Stimulated activated CD8-positive, alpha-beta memory T cell treated with anti-CD3 and anti-CD28 coated beads, Interleukin-4, amount 100 ng/mL, for 24 hours (primary cell): ENCODE measurements at regions not wholly inside any gene's neighbourhood (a gene's known extent, or its start where the extent isn't known, plus 50 kb on each side); places are given as distances from the start of the nearest gene placed in this dataset.
"Not testable (repeated sequence)": the region's sequence is repeated elsewhere in the genome, so short reads cannot be mapped to it uniquely, and the experiment has no call there.

Experiments
- DNase-seq: peaks from one replicate; pipeline ENCODE4 v3.0.0-alpha.2; 2020; ENCODE audit warnings: low read depth

DNA sequence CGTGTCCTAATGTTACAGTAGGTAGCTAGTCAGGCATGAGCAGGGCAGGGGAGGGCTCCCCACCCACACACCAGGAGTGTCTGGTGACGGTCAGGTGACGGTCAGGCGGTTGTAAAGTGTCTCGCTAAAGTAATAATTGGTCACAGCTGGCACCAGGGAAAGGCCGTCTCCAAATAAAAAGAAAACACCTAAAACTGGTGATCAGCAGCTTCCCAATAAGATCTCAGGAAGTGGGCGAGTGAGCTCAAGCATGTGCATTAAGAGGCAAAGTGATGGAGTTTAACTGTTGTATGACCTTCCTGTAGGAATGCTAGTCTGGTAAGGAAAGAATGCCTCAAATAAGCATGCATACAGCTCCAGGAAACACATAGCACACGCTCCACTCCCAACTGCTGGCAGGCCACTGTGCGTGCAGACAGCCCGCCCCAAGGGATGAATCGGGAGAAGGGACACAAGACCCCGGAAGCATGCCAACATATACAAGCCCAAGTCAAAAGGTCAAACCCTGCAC lies 177.1 kb downstream of the RNF144A start:
- no peak for DNase-seq

- no peak for DNase-seq
Observed at GRCh38 chr2:7096726-7097352, 179.6 kb downstream of the RNF144A start.

DNA sequence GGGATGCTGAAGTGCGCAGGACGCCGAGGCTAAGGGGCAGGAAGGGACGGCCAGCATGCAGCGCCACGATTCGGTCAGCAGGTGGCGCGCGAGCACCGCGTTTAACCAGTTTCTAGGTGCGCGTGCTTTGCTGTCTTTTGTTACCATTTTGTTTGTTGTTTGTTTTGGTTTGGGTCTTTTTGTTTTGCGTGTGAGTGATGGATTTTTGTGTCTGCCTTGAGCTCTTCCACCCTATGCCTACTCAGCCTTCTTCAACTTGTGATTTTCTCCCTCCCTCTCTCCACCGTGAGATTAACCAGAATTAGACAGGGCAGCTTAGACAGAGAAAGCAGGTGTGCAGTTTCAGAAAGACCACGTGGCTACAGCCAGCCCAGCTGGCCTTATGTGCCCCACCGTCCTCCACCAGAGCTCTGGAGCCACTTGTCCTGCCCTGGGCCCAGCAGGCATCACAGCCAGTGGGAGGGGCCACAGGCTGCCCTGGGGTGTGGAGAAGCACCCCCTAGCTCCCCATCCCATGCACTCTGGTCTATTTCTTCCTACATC lies 180.2 kb downstream of the RNF144A start:
- DNase-seq = peak; percentile 65

DNA sequence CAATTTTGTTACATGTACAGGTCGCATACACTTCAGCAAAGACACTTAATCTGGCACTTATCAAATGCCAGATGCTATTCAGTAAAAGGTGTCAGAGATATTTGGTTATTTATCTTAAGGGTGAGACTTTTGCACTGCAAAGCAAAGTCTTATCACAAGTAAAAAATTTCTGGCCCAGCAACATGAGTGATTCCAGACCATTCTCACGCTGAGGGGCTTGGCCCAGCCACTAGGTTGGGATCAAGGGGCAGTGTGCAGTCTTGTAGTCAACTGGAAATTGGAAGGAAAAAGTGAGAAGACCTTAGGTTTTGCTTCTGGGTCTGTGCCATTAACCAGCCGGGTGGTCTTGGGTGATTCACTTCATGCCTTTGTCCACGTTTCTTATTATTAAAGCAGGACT lies 181.6 kb downstream of the RNF144A start:
- no peak for DNase-seq

GRCh38 chr2:7099687-7100086 lies 182.5 kb downstream of the RNF144A start:
- DNase-seq = not testable (repeated sequence)

- DNase-seq = no peak
Observed at GRCh38 chr2:7102826-7103225, 185.6 kb downstream of the RNF144A start.

DNA sequence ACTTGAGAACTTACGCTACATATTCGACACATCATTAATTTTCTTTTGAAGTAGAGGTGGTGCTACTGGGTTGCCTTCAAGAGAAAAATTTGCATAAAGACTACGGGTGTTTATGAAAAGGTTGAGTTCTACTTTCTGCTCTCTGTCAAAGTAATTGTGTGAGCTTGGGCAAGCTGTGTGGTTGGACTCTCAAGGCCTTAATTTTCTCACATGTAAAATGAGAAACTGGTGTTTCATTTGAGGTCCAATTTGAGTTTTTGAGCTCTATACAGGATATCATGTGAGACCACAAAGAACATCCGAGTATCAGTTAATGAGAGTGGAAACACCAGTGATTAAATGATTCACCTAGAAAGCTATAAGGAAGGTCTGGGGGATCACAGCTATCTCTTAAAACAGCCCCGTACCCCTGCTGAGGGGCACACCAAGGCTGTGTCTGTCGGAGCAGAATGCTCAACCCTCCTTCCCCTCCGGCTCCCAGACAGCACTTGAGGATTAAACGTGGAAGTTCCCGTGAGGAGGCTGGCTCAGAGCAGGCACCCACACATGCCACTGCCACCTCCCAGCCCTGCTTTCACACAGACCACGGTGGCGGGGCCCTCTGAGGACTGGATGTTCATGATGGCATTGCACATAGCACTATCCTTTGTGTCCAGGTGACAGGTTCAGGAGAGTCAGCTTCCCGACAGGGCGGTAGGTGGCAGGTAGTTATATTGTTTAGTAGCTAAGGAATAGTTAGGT lies 191.8 kb downstream of the RNF144A start:
- DNase-seq = no peak

DNA sequence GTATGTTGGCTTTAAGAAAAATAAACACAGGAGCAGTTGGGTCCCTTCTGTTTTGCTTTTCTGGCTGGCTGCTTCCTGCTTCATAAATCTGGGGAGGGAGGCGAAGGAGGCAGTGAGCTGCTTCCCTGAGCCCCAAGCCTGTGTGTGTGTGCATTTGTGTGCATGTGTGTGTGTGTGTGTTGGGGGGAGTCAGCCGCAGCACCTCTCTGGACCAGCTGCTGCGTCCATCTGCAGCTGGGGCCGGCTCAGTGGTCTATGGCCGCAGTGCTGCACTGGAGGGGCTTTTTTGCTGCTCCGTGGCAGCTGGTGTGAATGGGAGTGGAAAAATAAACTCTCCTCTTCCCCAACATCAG lies 192.3 kb downstream of the RNF144A start:
- DNase-seq = no peak

- DNase-seq = no peak
Observed at GRCh38 chr2:7111626-7112025, 194.4 kb downstream of the RNF144A start.

- no peak for DNase-seq
Observed at GRCh38 chr2:7115364-7115763, 198.2 kb downstream of the RNF144A start.

DNA sequence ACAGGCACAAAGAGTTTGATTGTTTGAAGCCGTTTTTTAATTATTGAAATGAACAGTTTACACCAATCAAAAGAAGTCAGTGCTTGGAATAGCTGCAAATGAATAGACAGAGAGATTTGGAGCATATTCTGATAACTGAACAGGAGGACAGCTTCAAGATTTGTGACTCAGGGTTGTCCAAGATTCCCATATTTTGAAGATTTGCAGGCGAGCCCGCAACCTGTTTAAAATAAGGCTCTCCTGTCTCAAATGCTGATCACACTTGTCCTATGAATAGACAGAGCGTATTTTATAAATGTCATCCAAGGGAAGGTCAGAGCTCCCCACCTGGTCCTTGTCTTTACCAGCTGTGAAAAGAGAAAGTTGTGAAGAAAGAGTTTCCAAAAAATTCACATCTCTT lies 198.7 kb downstream of the RNF144A start:
- DNase-seq = no peak

GRCh38 chr2:7116511-7116910 lies 199.3 kb downstream of the RNF144A start:
- DNase-seq = no peak

GRCh38 chr2:7117076-7117475 lies 199.9 kb downstream of the RNF144A start:
- DNase-seq = no peak

GRCh38 chr2:7118606-7119131 lies 201.5 kb downstream of the RNF144A start:
- DNase-seq = no peak

DNA sequence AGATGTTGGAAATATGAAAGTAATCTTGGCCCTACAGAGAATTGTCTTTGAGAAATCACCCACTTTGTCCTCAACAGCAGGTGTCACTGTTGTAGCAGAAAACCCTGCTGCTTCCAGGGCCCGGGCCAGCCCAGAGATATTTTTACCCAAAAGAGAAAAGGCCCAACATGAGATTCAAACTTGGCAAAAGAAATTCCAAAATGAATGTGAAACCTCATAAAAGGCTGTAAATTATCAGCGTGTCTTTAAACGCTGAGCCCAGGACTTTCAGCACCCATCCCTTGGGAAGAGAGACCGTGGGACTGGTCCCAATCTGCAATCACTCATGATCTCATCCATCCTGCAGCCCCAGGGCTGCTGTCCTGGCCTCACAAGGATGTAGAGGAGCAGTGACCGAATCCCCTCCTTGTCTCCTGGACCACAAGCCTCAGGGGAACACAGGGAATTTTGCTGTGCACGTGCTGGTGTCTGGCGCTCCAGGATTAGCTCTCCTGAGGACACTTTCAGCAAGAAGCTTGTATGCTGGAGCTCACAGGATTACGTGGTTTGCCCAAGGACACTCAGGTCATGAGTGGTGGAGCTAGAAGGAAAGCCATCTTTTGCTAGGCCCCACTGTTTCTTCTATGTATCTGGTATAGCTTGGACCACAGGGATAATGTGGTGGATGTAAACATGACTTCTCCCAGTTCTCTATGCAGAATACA lies 202.1 kb downstream of the RNF144A start:
- no peak for DNase-seq

DNA sequence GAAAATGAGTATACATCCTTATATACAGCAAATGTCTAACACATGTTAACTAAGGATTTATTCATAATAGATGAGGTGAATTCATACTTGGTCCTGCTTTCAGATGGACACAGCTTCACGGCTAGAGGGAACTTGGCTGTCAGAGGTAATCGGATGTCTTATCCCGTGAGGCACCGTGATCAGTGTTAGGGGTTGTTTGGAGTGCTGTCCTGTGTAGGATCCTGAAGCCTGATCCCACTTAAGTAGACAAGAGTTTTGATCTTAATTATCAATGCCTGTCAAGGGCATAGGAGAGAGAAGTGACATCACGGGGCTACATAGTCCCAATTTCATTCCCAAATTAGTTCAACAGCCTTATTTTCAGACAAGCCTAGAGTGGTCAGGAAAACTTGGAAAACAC lies 204.6 kb downstream of the RNF144A start:
- DNase-seq = no peak

DNA sequence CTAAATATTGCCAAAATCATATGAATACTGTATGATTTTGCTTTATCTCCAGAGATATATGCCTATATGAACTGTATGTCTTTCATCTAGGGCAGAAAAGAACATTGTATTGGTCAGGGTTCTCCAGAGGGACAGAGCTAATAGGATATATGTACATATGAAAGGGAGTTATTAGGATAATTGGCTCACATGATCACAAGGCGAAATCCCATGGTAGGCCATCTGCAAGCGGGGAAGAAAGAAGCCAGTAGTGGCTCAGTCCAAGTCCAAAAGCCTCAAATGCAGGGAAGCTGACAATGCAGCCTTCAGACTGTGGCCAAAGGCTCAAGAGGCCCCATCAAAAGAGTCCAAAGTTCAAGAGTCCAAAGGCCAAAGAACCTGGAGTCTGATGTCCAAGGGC lies 209.9 kb downstream of the RNF144A start:
- no peak for DNase-seq

DNA sequence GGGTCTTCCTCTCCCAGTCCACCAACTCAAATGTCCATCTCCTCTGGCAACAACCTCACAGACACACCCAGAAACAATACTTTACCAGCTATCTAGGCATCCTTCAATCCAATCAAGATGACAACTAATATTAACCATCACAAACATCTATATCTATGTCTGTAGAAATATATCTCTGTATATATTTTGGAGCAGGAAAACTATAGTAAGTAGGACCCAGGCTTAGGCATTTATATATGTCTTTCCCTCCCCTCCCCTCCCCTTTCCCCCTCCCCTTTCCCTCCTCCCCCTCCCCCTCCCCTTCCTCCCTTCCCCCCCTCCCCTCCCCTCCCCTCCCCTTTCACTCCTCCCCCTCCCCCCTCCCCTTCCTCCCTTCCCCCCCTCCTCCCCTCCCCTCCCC lies 210.5 kb downstream of the RNF144A start:
- DNase-seq = no peak

DNA sequence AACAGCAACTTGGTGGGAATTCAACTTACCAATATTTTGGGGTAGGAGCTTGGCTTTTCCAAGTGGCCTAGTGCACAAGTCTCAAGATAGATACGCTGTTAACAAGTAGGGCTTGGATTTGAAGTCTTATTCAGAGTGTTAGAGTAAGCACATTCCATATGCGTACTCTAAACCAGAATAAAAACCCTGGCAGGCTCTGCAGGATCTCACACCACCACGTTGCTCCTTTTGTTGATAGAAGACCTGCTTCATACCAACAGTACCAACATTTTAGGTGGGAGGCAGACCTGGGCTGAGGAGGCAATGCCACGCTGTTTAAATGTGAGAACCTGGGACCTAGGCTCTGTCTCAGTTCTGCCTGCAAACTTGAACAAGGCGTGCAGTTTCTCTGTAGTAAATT lies 214.0 kb downstream of the RNF144A start:
- no peak for DNase-seq

GRCh38 chr2:7132753-7133152 lies 215.5 kb downstream of the RNF144A start:
- no peak for DNase-seq

DNA sequence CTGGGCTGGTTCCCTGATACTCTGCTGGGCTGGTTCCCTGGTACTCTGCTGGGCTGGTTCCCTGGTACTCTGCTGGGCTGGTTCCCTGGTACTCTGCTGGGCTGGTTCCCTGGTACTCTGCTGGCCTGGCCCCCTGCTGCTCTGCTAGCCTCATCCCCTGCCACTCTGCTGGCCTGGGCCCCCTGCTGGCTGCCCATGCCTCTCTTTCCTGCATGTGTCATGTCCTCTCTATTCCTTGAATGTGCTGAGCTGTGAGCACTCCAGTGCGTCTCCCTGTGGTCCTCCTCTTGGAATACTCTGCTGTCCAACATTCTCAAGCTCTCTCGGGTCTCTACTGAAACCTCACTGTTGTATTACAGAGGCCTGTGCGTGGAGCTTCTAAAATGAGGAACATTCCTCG lies 216.3 kb downstream of the RNF144A start:
- DNase-seq = no peak

- no peak for DNase-seq
Observed at GRCh38 chr2:7140306-7140705, 223.1 kb downstream of the RNF144A start.

DNA sequence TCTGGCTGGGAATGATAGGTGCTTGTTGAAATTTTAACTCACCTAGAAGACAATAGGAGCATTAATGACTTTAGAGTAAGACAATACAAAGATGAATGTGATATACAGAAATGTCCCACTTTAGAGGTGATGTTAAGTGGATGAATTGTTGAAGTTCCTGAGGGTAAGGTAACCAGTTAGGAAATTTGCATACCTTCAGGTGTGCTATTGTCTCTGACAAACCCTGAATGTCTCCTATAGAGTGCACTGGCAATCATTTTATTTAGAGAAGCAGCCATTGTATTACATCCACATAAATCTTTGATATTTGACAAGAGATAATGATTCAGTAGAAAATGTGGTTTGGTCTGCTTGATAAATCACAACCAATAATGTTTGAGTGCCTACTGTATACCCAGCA lies 228.5 kb downstream of the RNF144A start:
- DNase-seq = no peak
